IMR-90 (cell line): ENCODE measurements at regions not wholly inside any gene's neighbourhood (a gene's known extent, or its start where the extent isn't known, plus 50 kb on each side); places are given as distances from the start of the nearest gene placed in this dataset.

Experiments used
- ATAC-seq: fragments of 200-7000 bp; cut with Tn5 transposase; 2 replicates; pipeline ENCODE4 v1.9.1; 2020; ENCODE audit warnings: low read depth, mild to moderate bottlenecking, moderate library complexity
- BruUV-seq: library from RNA; stranded (reverse); fragments of 400-500 nt; replicated peaks from 2 replicates; lab custom pipeline; 2021; lab: Mats Ljungman, UMichigan
- CTCF ChIA-PET: fragments of 300-600 bp; formaldehyde crosslinking; extraction: SDS; loops from one replicate; lab custom pipeline; 2021; ENCODE audit warnings: antibody characterized with exemption; lab: Yijun Ruan, JAX
- POLR2A ChIA-PET: fragments of 300-600 bp; sonication (Branson Sonifier 250); formaldehyde crosslinking; loops from one replicate; lab custom pipeline; 2022; ENCODE audit warnings: antibody characterized with exemption; ENCODE audit not compliant: unreplicated experiment; lab: Charles Lee
- DNase-seq: peaks from one replicate; pipeline ENCODE4 v3.0.0; 2013
- H2AFZ ChIP-seq: replicated peaks from 2 replicates; pipeline ENCODE3; 2013; ENCODE audit warnings: low read length, mild to moderate bottlenecking; ENCODE audit not compliant: poor library complexity
- H2AK5ac ChIP-seq: 2 replicates; pipeline ENCODE4 v1.6.1; 2013; ENCODE audit warnings: low read depth, low read length, inconsistent platforms
- H2AK9ac ChIP-seq: replicated peaks from 2 replicates; pipeline ENCODE3; 2013; ENCODE audit warnings: mild to moderate bottlenecking, low read depth, low read length, moderate library complexity; ENCODE audit not compliant: poor library complexity
- H2BK120ac ChIP-seq: 2 replicates; pipeline ENCODE4 v1.6.1; 2013; ENCODE audit warnings: low read depth, low read length, inconsistent platforms
- H2BK15ac ChIP-seq: 3 replicates; pipeline ENCODE4 v1.6.1; 2013; ENCODE audit warnings: low read depth, low read length, inconsistent platforms
- H2BK20ac ChIP-seq: 2 replicates; pipeline ENCODE4 v1.6.1; 2013; ENCODE audit warnings: low read depth, mild to moderate bottlenecking, inconsistent platforms, low read length, moderate library complexity
- H2BK5ac ChIP-seq: 2 replicates; pipeline ENCODE4 v1.6.1; 2013; ENCODE audit warnings: mild to moderate bottlenecking, low read depth, low read length, inconsistent platforms; ENCODE audit not compliant: poor library complexity, severe bottlenecking
- H3K14ac ChIP-seq: replicated peaks from 2 replicates; pipeline ENCODE4 v1.6.1; 2013; ENCODE audit warnings: low read depth, low read length, inconsistent platforms
- H3K18ac ChIP-seq: 2 replicates; pipeline ENCODE4 v1.6.1; 2013; ENCODE audit warnings: low read depth, low read length, control low read depth
- H3K23ac ChIP-seq: 2 replicates; pipeline ENCODE4 v1.6.1; 2013; ENCODE audit warnings: low read depth, low read length, inconsistent platforms
- H3K27ac ChIP-seq: 2 replicates; pipeline ENCODE4 v1.5.1; 2013; ENCODE audit warnings: mild to moderate bottlenecking, control low read depth, low read length; ENCODE audit not compliant: insufficient read depth
- H3K27me3 ChIP-seq: 2 replicates; pipeline ENCODE4 v1.6.1; 2013; ENCODE audit warnings: low read length; ENCODE audit not compliant: control insufficient read depth, insufficient read depth
- H3K36me3 ChIP-seq: 2 replicates; pipeline ENCODE4 v1.6.1; 2013; ENCODE audit warnings: low read length, mixed read lengths; ENCODE audit not compliant: control insufficient read depth, insufficient read depth
- H3K4ac ChIP-seq: 2 replicates; pipeline ENCODE4 v1.6.1; 2013; ENCODE audit warnings: low read depth, low read length, inconsistent platforms
- H3K4me1 ChIP-seq: 2 replicates; pipeline ENCODE4 v1.6.1; 2013; ENCODE audit warnings: low read length, mixed read lengths; ENCODE audit not compliant: control insufficient read depth, insufficient read depth
- H3K4me2 ChIP-seq: 2 replicates; pipeline ENCODE4 v1.6.1; 2013; ENCODE audit warnings: low read depth, mild to moderate bottlenecking, control low read depth, low read length, moderate library complexity
- H3K4me3 ChIP-seq: 2 replicates; pipeline ENCODE4 v1.5.1; 2013; ENCODE audit warnings: low read depth, mild to moderate bottlenecking, control low read depth, low read length, moderate library complexity; ENCODE audit not compliant: insufficient read depth
- H3K56ac ChIP-seq: 2 replicates; pipeline ENCODE4 v1.6.1; 2013; ENCODE audit warnings: low read length, inconsistent platforms; ENCODE audit not compliant: insufficient read depth; ENCODE audit errors: extremely low read depth
- H3K79me1 ChIP-seq, 2 experiments: 2 replicates each; pipeline ENCODE4 v1.6.1; 2013; ENCODE audit warnings: low read length in 2 of 2, inconsistent platforms in 1 of 2, low read depth in 1 of 2
- H3K9ac ChIP-seq: 2 replicates; pipeline ENCODE4 v1.6.1; 2013; ENCODE audit warnings: low read depth, low read length, control low read depth
- H3K9me1 ChIP-seq: 2 replicates; pipeline ENCODE4 v1.6.1; 2013; ENCODE audit warnings: low read length, inconsistent platforms; ENCODE audit not compliant: insufficient read depth
- H3K9me3 ChIP-seq: 2 replicates; pipeline ENCODE4 v1.6.1; 2013; ENCODE audit warnings: low read length; ENCODE audit not compliant: control insufficient read depth, insufficient read depth
- H4K20me1 ChIP-seq: 2 replicates; pipeline ENCODE4 v1.6.1; 2013; ENCODE audit warnings: low read length, inconsistent platforms; ENCODE audit not compliant: insufficient read depth
- H4K5ac ChIP-seq: 2 replicates; pipeline ENCODE4 v1.6.1; 2013; ENCODE audit warnings: mild to moderate bottlenecking, low read depth, low read length, control low read depth
- H4K8ac ChIP-seq, 2 experiments: 2 replicates each; pipeline ENCODE4 v1.6.1; 2013; ENCODE audit warnings: low read depth in 2 of 2, low read length in 2 of 2, control low read depth in 1 of 2, inconsistent platforms in 1 of 2
- H4K91ac ChIP-seq: 2 replicates; pipeline ENCODE4 v1.6.1; 2013; ENCODE audit warnings: low read depth, low read length, inconsistent platforms; ENCODE audit not compliant: insufficient read depth
- FOS ChIP-seq: fragments of 150-350 bp; IDR thresholded peaks from 2 replicates; pipeline ENCODE4 v1.6.1; 2016; ENCODE audit warnings: low read depth, low read length
- MAFK ChIP-seq: IDR thresholded peaks from 2 replicates; pipeline ENCODE4 v1.6.1; 2012; ENCODE audit warnings: low read depth, low read length, improper control_type of control experiment
- NFE2L2 ChIP-seq: fragments of 150-350 bp; IDR thresholded peaks from 2 replicates; pipeline ENCODE4 v1.6.1; 2016; ENCODE audit warnings: low read depth, mild to moderate bottlenecking, low read length
- RCOR1 ChIP-seq: IDR thresholded peaks from 2 replicates; pipeline ENCODE4 v1.6.1; 2012; ENCODE audit warnings: mild to moderate bottlenecking, low read length, improper control_type of control experiment; ENCODE audit not compliant: insufficient replicate concordance
- RFX5 ChIP-seq: IDR thresholded peaks from 2 replicates; pipeline ENCODE4 v1.8.0; 2012; ENCODE audit warnings: low read depth, mild to moderate bottlenecking, low read length, moderate library complexity
- SMC3 ChIP-seq: fragments of 150-350 bp; IDR thresholded peaks from 2 replicates; pipeline ENCODE4 v1.6.1; 2016; ENCODE audit warnings: low read depth, mild to moderate bottlenecking, antibody characterized with exemption, low read length, moderate library complexity
- WGBS, 2 experiments: methylation state at CpG; one replicate each; pipeline versions ENCODE4 v1.1.5 to v1.1.7; 2013; ENCODE audit warnings: missing lambda C conversion rate in 2 of 2; ENCODE audit not compliant: insufficient read length in 1 of 2; ENCODE audit errors: extremely low coverage in 2 of 2; 5-methylcytosine and 5-hydroxymethylcytosine counted together
- dilution Hi-C: fragments of 300-500 bp; cut with HindIII; formaldehyde crosslinking; loops from one replicate; pipeline ENCODE4 v1.14.3; 2018; ENCODE audit warnings: low sequenced_read_pairs; ENCODE audit not compliant: unreplicated experiment
- in situ Hi-C: fragments of 300-500 bp; cut with MboI; formaldehyde crosslinking; loops from 3 replicates; pipeline ENCODE4 v1.14.3; 2019; ENCODE audit warnings: low sequenced_read_pairs, inconsistent platforms, mixed read lengths
- intact Hi-C: fragments of 100-400 bp; cut with micrococcal nuclease; formaldehyde crosslinking; loops from 2 replicates; pipeline ENCODE4 v1.10.0; 2022
- TF ChIP-seq, protein P1 (sequence below): fragments of 150-350 bp; IDR thresholded peaks from 2 replicates; pipeline ENCODE4 v1.6.1; 2016; ENCODE audit warnings: low read depth, mild to moderate bottlenecking, low read length, moderate library complexity, borderline replicate concordance

DNA sequence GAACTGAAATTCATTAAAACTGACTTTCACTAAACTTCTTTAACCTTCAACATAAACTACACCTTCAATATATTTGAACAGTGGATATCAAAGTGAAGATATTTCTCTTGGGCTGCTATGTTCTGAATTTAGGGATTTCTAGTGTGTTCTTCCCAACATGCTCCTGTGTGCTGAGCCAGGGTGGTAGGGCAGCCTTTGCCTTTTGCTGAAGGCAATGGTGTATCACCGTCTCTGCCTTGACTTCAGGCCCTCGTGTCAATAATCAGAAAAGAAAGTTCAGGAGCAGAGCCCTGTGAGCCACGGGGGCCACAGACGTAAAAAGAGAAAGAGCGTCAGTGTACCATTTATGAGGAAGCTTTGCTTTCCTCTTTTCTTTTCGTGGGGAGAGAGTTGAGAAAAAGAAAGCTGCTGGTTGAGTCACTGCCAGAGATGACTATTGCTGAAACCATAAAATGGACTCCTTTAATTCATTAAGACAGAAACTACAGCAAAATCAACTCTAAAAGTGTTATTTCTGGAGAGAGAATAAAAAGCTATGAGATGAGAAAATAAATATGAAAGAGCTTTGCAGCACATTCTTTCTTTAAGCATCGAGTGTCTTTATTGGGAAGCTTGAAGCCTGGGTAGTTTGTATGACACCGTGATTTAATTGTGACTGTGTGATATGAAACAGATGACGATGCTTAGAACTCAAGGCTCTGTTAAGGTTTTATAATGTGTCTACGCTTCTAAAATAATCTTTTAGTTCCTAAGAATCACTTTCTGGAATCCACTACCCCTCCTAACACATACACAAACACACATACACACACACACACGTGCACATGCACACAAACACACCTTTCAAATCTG, 271.8 kb upstream of the MTNR1B start:
- no TSS peak for BruUV-seq
- no peak overlapping the region for H4K8ac ChIP-seq
- H3K56ac ChIP-seq: no peak overlapping the region
- no peaks in the 10 kb centered on the region for H3K9me1 ChIP-seq
- ATAC-seq (no peak), DNase-seq (peak; percentile 2)
- no peak overlapping the region for H4K91ac ChIP-seq
- no peak overlapping the region for H2BK20ac ChIP-seq
- no peak overlapping the region for H2BK15ac ChIP-seq
- H3K4me3 ChIP-seq: no peak overlapping the region
- in situ Hi-C loops: no loop called here
- no peak overlapping the region for H3K9ac ChIP-seq
- no peaks in the 10 kb centered on the region for H3K4me1 ChIP-seq
- TF ChIP-seq NFE2L2: no peak
- no peak for TF ChIP-seq MAFK
- no peak for TF ChIP-seq FOS
- TF ChIP-seq, protein P1, sequence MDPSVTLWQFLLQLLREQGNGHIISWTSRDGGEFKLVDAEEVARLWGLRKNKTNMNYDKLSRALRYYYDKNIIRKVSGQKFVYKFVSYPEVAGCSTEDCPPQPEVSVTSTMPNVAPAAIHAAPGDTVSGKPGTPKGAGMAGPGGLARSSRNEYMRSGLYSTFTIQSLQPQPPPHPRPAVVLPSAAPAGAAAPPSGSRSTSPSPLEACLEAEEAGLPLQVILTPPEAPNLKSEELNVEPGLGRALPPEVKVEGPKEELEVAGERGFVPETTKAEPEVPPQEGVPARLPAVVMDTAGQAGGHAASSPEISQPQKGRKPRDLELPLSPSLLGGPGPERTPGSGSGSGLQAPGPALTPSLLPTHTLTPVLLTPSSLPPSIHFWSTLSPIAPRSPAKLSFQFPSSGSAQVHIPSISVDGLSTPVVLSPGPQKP: no peak
- no peak for TF ChIP-seq RFX5
- TF ChIP-seq RCOR1: no peak
- TF ChIP-seq SMC3: no peak
- no peak overlapping the region for H2AK5ac ChIP-seq
- no peak overlapping the region for H3K18ac ChIP-seq
- H3K9me3 ChIP-seq: no peaks in the 10 kb centered on the region
- no peak overlapping the region for H2AFZ ChIP-seq
- H2BK5ac ChIP-seq: no peak overlapping the region
- no peak overlapping the region for H2AK9ac ChIP-seq
- no peaks in the 10 kb centered on the region for H3K36me3 ChIP-seq
- H2BK120ac ChIP-seq: no peak overlapping the region
- H3K23ac ChIP-seq: no peak overlapping the region
- H3K27ac ChIP-seq: no peak overlapping the region
- no peaks in the 10 kb centered on the region for H4K20me1 ChIP-seq
- no peaks in the 10 kb centered on the region for H3K27me3 ChIP-seq
- ChIA-PET CTCF (no interaction called here), POLR2A (no interaction called here)
- dilution Hi-C loops: no loop called here
- intact Hi-C loops: no loop called here
- no peak overlapping the region for H3K4me2 ChIP-seq
- WGBS, 2 experiments: 60% methylated on average over 1 of the region's 11 CpGs; no CpG with 5 or more reads in 1 of the 2 experiments
- H4K5ac ChIP-seq: no peak overlapping the region
- H3K4ac ChIP-seq: no peak overlapping the region
- H3K14ac ChIP-seq: no peak overlapping the region
- H3K79me1 ChIP-seq: no peaks in the 10 kb centered on the region
